ENCODE measurements at regions not wholly inside any gene's neighbourhood (a gene's known extent, or its start where the extent isn't known, plus 50 kb on each side); places are given as distances from the start of the nearest gene placed in this dataset.

DNA sequence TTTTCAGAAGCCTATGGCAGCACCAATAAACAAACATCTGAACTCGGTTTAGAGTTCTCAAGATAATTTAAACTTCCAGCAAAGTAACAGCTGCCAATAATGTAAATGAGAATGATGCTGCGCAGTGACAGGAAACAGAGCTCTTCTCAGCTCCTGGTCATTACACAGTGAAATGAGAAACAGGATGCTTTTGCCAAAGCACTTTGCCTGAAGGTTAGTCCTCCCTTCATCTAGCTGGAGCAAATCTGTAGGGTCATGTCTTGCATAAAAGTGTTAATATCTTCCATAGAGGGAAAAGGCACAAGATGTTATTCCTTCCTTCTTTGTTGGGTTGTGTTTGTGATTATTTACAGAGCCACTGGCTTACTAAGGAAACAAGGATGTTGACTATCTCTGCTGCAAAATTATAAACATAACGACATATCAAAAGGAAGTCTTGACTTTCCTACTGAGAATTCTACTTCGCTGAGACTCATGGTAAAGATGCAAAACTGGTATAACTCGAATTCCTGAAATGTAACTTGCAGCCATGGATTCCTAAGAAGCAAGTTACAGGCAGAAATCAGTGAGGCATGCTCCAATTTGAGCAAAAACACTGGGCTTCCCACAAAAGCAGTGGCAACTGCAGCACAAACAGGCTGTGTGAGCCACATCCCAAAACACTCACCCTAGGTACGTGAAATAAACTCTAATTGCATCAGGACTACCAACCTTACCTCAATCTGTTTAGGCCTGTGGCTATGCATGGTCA, 102.5 kb upstream of the BEND6 start:
- Mint-ChIP-seq H3K36me3 (ENCODE audit: low read depth) (no peaks in the 10 kb centered on the region), H3K4me3 (peak overlapping the region; percentile 96), H3K4me1 (peaks cover 48% of the 10 kb centered on the region), H3K27me3 (ENCODE audit: low read depth, poor library complexity) (peaks cover 3% of the 10 kb centered on the region), H3K9me3 (no peaks in the 10 kb centered on the region), H3K27ac (no peak overlapping the region)
- TF ChIP-seq, protein P1, sequence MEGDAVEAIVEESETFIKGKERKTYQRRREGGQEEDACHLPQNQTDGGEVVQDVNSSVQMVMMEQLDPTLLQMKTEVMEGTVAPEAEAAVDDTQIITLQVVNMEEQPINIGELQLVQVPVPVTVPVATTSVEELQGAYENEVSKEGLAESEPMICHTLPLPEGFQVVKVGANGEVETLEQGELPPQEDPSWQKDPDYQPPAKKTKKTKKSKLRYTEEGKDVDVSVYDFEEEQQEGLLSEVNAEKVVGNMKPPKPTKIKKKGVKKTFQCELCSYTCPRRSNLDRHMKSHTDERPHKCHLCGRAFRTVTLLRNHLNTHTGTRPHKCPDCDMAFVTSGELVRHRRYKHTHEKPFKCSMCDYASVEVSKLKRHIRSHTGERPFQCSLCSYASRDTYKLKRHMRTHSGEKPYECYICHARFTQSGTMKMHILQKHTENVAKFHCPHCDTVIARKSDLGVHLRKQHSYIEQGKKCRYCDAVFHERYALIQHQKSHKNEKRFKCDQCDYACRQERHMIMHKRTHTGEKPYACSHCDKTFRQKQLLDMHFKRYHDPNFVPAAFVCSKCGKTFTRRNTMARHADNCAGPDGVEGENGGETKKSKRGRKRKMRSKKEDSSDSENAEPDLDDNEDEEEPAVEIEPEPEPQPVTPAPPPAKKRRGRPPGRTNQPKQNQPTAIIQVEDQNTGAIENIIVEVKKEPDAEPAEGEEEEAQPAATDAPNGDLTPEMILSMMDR (IDR thresholded peaks at IDR 0.05): no peak
- DNase-seq: no peak

DNA sequence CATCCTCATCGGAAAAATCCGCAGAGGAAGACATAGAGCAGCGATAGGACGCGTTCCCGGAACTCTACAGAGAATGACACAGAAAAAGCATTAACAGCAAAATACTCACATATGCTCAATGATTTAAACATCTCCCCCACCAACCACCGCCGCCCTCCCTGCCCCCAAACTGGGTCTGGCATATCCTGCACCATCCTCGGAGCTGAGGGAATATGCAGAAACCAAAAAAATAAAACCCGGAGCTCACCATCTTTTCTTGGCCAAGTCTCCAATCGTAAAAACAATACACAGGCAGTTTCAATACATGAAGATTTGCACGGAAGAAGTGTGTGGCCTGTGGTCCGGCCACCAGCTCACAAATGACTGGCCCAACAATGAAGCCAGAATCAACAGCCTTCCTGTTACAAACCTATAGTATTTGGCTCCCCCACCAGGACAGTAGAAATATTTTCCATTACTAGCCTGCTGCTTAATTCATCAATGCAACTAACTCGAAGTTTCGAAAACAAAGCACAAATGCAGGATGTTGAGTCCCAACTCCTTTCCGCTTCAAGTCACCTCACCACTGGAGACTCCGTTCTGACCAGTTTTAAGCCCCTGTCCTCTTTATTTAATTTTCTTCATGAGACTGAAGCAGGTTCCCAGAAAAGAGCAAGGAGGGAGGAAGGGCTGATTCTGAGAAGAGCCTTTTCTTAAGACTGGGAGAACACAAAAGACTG, 103.2 kb upstream of the BEND6 start:
- TF ChIP-seq, protein P1 (IDR thresholded peaks at IDR 0.05): peak; percentile 56
- peak overlapping the region; percentile 66 for H3K27ac Mint-ChIP-seq

DNA sequence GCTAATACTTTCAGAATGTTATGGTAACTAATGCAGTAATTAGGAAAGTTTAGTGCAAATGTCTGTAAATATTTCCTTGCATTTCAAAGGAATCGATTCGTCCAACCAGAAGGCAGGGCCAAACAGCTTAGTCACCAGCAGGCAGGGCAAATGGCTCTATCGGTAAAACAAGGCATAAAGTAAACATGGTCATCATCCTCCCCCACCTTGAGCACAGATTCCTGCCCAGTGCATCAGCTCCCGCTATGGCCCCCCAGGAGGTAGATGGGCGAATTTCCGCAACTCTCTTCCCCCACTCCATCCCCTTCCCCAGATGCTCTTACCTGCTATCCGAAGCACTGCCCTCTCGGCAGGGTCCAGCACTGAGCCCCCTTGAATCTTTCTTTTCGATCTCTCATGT, 103.8 kb upstream of the BEND6 start:
- Mint-ChIP-seq H3K4me3 (peak overlapping the region; percentile 96), H3K4me1 (peaks cover 48% of the 10 kb centered on the region), H3K9me3 (no peaks in the 10 kb centered on the region), H3K36me3 (ENCODE audit: low read depth) (no peaks in the 10 kb centered on the region), H3K27ac (no peak overlapping the region), H3K27me3 (ENCODE audit: low read depth, poor library complexity) (peaks cover 6% of the 10 kb centered on the region)
- TF ChIP-seq, protein P1 (IDR thresholded peaks at IDR 0.05): no peak
- DNase-seq: peak; percentile 10

More for the DNA sequence above, 103.2 kb upstream of the BEND6 start:
- Mint-ChIP-seq H3K9me3 (no peaks in the 10 kb centered on the region), H3K4me1 (peaks cover 48% of the 10 kb centered on the region), H3K36me3 (ENCODE audit: low read depth) (no peaks in the 10 kb centered on the region), H3K27me3 (ENCODE audit: low read depth, poor library complexity) (peaks cover 3% of the 10 kb centered on the region), H3K4me3 (peak overlapping the region; percentile 96)
- DNase-seq: peak; percentile 39

DNA sequence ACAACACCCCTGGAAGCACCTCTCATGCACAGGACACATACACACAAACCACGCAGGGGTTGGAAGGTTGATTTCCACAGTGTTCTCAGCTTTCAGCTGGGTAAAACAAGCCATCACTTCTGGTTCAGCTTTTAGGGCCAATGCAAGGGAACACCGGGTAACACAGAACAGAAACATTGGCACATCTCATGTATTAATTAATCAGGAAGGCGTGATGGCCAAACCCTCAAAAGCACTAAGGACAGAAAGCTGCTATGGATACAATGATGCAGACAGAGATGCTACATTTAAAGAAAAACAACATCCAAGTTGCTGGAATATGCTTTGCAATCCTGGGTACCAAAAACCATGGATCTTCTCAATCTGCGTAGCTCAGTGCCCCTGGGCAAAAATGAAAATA, 104.3 kb upstream of the BEND6 start:
- H3K9me3 Mint-ChIP-seq: no peaks in the 10 kb centered on the region
- DNase-seq: no peak
- H3K4me3 Mint-ChIP-seq: peak overlapping the region; percentile 96
- TF ChIP-seq, protein P1 (IDR thresholded peaks at IDR 0.05): no peak
- no peaks in the 10 kb centered on the region for H3K36me3 Mint-ChIP-seq (ENCODE audit: low read depth)
- peaks cover 6% of the 10 kb centered on the region for H3K27me3 Mint-ChIP-seq (ENCODE audit: low read depth, poor library complexity)
- H3K4me1 Mint-ChIP-seq: peaks cover 48% of the 10 kb centered on the region
- no peak overlapping the region for H3K27ac Mint-ChIP-seq

DNA sequence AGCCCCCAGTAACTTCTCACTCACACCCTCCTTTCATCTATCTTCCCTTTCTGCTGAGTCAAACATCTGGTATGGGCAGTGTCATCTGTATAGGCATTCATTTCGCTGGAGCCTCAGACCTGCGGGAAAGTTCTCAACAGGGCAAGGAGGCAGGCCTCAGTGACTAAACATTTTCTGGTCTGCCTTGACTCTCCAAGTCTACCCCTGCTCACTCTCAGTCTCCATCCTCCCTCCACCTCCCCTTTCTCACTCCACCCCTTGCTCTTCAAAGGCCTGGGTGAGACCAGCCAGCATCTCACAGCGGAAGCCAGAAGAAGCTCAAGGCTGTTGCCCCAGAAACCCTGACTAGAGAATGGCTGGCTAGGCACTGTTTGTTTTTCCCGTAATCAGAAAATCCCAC, 105.0 kb upstream of the BEND6 start:
- Mint-ChIP-seq H3K36me3 (ENCODE audit: low read depth) (no peaks in the 10 kb centered on the region), H3K9me3 (no peaks in the 10 kb centered on the region), H3K27ac (no peak overlapping the region), H3K4me1 (peaks cover 48% of the 10 kb centered on the region), H3K4me3 (peak overlapping the region; percentile 96), H3K27me3 (ENCODE audit: low read depth, poor library complexity) (peaks cover 6% of the 10 kb centered on the region)
- TF ChIP-seq, protein P1 (IDR thresholded peaks at IDR 0.05): no peak
- DNase-seq: no peak
